ENCODE measurements at regions not wholly inside any gene's neighbourhood (a gene's known extent, or its start where the extent isn't known, plus 50 kb on each side); places are given as distances from the start of the nearest gene placed in this dataset.
A peak's percentile ranks its signal among the peaks of the same experiment; 100 is the strongest.

DNA sequence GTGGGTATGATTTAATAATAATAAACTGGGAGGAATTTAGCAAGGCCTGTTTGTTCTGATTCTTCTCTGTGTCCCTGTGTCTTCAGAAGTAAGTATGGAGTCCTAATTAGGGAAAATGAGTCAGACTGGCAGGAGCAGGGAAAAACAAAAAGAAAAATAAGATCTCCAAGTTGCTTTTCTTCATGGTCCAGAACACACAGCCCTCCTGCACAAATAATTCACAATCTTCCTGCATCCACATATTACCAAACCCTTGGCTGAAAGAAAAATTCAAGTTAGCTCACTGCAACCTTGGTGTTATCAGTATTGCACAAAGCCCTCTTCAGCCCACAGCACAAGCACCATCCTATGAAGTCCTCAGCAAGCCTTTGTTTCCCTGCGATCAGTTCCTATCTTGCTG lies 142.0 kb upstream of the LAMA2 start:
- DNase-seq (ENCODE audit: low read depth) = no peak

DNA sequence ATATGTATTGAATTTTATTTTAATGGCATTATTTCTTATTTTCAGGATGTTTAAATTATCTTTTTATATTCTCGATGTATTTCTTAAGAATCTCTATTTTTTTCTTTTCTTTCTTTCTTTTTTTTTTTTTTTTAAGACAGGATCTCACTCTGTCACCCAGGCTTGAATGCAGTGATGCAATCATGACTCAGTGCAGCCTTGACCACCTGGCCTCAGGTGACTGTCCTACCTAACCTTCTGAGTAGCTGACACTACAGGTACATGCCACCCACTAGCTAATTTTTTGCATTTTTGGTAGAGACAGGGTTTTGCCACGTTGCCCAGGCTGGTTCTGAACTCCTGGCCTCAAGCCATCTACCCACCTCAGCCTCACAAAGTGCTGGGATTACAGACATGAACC lies 143.8 kb upstream of the LAMA2 start:
- TF ChIP-seq, protein P1, sequence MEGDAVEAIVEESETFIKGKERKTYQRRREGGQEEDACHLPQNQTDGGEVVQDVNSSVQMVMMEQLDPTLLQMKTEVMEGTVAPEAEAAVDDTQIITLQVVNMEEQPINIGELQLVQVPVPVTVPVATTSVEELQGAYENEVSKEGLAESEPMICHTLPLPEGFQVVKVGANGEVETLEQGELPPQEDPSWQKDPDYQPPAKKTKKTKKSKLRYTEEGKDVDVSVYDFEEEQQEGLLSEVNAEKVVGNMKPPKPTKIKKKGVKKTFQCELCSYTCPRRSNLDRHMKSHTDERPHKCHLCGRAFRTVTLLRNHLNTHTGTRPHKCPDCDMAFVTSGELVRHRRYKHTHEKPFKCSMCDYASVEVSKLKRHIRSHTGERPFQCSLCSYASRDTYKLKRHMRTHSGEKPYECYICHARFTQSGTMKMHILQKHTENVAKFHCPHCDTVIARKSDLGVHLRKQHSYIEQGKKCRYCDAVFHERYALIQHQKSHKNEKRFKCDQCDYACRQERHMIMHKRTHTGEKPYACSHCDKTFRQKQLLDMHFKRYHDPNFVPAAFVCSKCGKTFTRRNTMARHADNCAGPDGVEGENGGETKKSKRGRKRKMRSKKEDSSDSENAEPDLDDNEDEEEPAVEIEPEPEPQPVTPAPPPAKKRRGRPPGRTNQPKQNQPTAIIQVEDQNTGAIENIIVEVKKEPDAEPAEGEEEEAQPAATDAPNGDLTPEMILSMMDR (IDR thresholded peaks at IDR 0.05; ENCODE audit: insufficient read depth, low read depth, low read length) = no peak
- DNase-seq (ENCODE audit: low read depth) = no peak
- no peak overlapping the region for H3K4me3 ChIP-seq (ENCODE audit: low read depth, low read length)

More for the DNA sequence above, 142.0 kb upstream of the LAMA2 start:
- TF ChIP-seq, protein P1 (IDR thresholded peaks at IDR 0.05; ENCODE audit: insufficient read depth, low read depth, low read length) = no peak
- H3K4me3 ChIP-seq (ENCODE audit: low read depth, low read length) = no peak overlapping the region

DNA sequence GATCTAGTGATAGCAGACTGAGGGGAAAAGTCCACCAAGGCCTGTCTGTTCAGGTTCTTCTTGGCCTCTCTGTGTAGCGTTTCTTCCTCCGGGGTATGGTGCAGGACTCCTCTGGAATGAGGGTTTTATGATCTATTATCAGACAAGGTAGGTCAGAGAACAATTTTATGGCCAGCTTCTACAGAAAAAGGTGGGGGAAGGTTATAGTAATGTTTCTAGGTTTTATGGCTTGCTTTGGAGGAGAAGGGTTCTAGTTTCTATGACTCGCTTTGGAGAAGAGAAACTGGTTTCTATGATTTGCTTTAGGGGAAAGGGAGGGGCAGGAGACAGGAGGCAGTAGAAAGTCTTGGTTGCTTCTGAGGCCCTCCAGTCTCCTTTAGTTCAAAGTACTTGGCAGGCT lies 144.8 kb upstream of the LAMA2 start:
- H3K4me3 ChIP-seq (ENCODE audit: low read depth, low read length) = no peak overlapping the region
- TF ChIP-seq, protein P1 (IDR thresholded peaks at IDR 0.05; ENCODE audit: insufficient read depth, low read depth, low read length) = no peak
- DNase-seq (ENCODE audit: low read depth) = no peak

DNA sequence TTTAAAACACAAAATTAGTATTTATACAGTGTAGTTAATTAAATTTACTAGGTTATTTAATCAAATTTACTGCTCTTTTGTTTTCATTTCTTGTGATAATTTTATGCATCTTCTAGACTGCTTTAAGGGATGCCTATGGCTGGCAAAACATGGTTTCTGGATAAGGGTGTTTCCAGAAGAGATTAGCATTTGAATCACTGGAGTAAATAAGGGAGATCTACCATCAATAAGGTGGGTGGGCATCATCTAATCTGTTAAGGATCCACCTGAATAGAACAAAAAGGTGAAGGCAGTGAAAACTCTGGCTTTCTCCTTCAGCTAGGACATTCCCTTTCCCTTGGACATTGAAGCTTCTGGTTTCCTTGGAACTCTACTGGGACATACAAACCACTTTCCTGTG lies 146.2 kb upstream of the LAMA2 start:
- TF ChIP-seq, protein P1 (IDR thresholded peaks at IDR 0.05; ENCODE audit: insufficient read depth, low read depth, low read length) = no peak
- DNase-seq (ENCODE audit: low read depth) = no peak
- no peak overlapping the region for H3K4me3 ChIP-seq (ENCODE audit: low read depth, low read length)

DNA sequence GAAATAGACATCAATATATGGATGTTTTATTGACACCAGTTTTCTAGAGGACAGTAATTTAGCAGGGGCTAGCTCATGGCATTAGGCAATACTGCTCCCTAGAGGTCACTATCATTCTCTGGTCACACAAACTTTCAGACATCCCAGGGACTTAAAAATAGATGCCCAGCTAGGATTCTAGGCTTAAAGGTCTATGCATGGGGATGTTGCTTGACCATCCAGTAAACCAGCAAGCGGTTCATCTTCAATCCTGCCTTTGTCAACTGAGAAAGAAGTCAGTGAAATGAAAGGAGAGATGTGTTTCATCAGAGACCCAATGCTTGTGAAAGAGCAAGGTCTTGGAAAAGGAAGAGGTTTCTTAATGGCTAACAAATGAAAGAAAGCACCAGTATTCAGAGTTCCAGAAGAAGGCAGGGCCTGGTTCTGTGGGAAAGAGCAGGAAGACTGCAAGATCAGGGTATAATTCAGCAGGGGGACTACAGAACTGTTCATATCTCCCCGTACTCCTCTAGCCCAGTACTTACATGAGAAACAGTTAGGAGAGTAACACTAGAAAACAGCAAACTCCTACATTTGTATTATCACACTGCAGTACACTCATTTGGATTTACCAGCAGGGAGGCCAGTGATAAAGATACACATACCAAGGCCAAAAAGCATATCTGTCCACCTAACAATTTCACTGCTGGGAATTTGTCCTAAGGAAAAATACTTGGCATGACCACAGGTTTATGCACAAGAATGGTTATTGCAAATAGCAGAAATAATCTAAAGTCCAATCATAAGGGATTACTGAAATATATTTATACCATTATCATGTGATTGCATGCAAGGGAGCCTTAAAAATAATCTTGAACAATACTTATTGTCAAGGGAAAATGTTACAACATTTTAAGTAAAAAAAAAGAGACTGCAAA lies 151.4 kb upstream of the LAMA2 start:
- DNase-seq (ENCODE audit: low read depth) = peak; percentile 63
- H3K4me3 ChIP-seq (ENCODE audit: low read depth, low read length) = no peak overlapping the region

DNA sequence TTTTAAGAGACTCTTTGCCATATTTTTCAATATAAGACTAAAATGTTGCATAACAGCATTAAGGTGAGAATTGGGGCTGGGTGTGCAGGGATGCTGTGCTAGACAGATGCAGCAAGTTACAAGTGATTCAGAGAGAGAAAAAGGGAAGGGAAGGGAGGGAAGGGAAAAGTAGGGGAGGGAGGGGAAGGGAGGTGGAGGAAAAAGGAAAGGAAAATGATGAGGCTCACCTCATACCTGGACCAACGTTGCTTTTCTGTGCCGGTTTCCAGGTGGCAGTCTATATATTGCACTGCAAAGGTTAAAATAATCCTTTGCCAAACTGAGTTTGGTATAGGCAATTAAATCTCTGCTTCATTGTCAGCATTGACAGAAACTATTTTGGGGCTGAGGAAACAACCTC lies 155.4 kb upstream of the LAMA2 start:
- no peak overlapping the region for H3K4me3 ChIP-seq (ENCODE audit: low read depth, low read length)
- no peak for DNase-seq (ENCODE audit: low read depth)
- TF ChIP-seq, protein P1 (IDR thresholded peaks at IDR 0.05; ENCODE audit: insufficient read depth, low read depth, low read length) = no peak

More for the DNA sequence above, 151.4 kb upstream of the LAMA2 start:
- TF ChIP-seq, protein P1 (IDR thresholded peaks at IDR 0.05; ENCODE audit: insufficient read depth, low read depth, low read length) = peak; percentile 72
